ENCODE measurements at regions not wholly inside any gene's neighbourhood (a gene's known extent, or its start where the extent isn't known, plus 50 kb on each side); places are given as distances from the start of the nearest gene placed in this dataset.

DNA sequence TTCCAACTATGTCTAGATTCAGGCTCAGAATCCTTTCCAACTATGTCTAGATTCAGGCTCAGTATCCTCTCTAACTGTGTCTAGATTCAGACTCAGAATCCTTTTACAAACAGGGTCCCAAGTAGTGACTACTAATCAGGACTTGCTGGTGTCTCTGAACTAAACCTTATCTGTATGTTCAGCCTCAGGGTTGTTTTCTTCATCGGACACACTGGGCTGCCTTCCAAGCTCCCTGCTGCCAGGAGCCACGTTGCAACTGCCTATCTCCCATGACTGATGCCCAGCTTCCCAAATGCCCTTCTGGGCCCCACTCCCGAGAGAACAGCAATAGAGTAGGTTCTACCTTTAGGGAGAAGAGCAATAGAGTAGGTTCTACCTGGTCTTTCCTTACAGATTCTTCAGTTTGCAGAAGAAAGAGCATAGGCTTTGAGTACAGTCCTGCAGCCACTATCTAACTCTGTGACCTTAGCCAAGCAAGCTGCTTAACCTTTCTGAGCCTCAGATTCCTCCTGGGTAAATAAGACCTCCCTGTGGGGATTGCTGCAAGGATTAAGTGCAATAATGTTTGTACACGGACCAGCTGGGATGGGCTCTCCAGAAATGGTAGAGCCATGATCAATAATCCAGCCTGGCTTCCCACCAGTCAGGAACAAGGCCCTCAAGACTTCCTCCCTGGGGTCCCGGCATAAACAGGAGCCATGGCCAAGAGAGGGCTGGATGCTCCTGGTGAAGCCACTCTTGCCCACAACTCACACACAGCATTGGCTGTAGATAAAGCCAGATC lies 61.5 kb downstream of the ZIC5 start:
- H3K9ac ChIP-seq (ENCODE audit: control insufficient read depth, extremely low read depth, insufficient read depth, low read length) = no peak overlapping the region
- no peak overlapping the region for H3K4me3 ChIP-seq (ENCODE audit: control insufficient read depth in 2 of 3, extremely low read depth in 1 of 3, insufficient read depth in 2 of 3, low read depth in 1 of 3, low read length in 3 of 3)
- H4K20me1 ChIP-seq (ENCODE audit: control insufficient read depth, extremely low read depth, insufficient read depth, low read length) = no peaks in the 10 kb centered on the region
- no peak overlapping the region for H2AFZ ChIP-seq (ENCODE audit: control insufficient read depth, low read length)
- no peaks in the 10 kb centered on the region for H3K4me1 ChIP-seq (ENCODE audit: control insufficient read depth, extremely low read depth, insufficient read depth, low read length)
- dilution Hi-C loops (cut with MboI; ENCODE audit: extremely low pct_ligation_motif_present, low sequenced_read_pairs) = no loop called here
- H3K36me3 ChIP-seq (ENCODE audit: control insufficient read depth in 2 of 2, extremely low read depth in 1 of 2, insufficient read depth in 2 of 2, low read length in 2 of 2) = no peaks in the 10 kb centered on the region
- no peak for TF ChIP-seq EZH2 (IDR thresholded peaks at IDR 0.05; ENCODE audit: low read length)
- TF ChIP-seq, protein P1, sequence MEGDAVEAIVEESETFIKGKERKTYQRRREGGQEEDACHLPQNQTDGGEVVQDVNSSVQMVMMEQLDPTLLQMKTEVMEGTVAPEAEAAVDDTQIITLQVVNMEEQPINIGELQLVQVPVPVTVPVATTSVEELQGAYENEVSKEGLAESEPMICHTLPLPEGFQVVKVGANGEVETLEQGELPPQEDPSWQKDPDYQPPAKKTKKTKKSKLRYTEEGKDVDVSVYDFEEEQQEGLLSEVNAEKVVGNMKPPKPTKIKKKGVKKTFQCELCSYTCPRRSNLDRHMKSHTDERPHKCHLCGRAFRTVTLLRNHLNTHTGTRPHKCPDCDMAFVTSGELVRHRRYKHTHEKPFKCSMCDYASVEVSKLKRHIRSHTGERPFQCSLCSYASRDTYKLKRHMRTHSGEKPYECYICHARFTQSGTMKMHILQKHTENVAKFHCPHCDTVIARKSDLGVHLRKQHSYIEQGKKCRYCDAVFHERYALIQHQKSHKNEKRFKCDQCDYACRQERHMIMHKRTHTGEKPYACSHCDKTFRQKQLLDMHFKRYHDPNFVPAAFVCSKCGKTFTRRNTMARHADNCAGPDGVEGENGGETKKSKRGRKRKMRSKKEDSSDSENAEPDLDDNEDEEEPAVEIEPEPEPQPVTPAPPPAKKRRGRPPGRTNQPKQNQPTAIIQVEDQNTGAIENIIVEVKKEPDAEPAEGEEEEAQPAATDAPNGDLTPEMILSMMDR (optimal IDR thresholded peaks at IDR 0.05 in 1 of 3, IDR thresholded peaks at IDR 0.05 in 1 of 3, conservative IDR thresholded peaks at IDR 0.05 in 1 of 3; ENCODE audit: extremely low read depth in 1 of 3, insufficient read depth in 2 of 3, low read length in 3 of 3) = no peak
- FAIRE-seq (no peak), DNase-seq (ENCODE audit: low read depth, low spot score) (no peak)
- no peaks in the 10 kb centered on the region for H3K79me2 ChIP-seq (ENCODE audit: control insufficient read depth, insufficient read depth, low read length)
- peaks cover 2% of the 10 kb centered on the region for H3K27me3 ChIP-seq (ENCODE audit: control insufficient read depth, extremely low read depth, insufficient read depth, low read length)
- no peak overlapping the region for H3K27ac ChIP-seq (ENCODE audit: control insufficient read depth, insufficient read depth, low read length)
- H3K9me3 ChIP-seq (ENCODE audit: control insufficient read depth, low read depth, low read length) = no peaks in the 10 kb centered on the region
- no peaks in the 10 kb centered on the region for H3K9me1 ChIP-seq (ENCODE audit: control insufficient read depth, extremely low read depth, insufficient read depth, low read length)
- H3K4me2 ChIP-seq (ENCODE audit: control insufficient read depth, extremely low read depth, insufficient read depth, low read depth, low read length) = no peak overlapping the region

DNA sequence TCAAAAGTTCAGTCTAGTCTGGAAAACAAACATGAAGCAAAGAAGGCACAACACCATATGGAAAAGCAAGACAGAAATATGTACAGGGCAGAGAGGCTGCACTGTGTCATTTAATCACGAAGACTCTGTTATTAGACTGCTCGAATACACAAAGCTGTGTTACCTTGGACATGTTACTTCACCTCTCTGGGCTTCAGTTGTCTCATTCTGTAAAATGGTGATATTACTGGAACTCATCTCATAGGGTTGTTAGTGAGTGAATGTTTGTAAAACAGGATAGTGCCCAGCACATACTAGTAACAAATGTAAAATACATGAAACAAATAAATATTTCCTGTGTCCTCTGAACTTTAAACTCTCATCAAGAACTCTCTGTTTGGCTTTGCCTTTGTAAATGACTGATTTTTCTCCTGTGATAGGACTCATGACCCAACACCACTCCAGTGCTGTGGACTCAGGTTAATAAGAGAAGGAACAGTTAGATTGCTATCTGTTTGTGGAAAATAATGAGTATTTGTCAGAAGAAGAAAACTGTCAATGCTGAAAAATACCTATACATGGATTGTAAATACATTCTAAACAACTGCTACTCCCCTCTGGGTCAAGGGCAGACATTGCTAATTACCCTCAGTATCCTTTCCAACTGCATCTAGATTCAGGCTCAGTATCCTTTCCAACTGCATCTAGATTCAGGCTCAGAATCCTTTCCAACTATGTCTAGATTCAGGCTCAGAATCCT lies 62.3 kb downstream of the ZIC5 start:
- H4K20me1 ChIP-seq (ENCODE audit: control insufficient read depth, extremely low read depth, insufficient read depth, low read length) = no peaks in the 10 kb centered on the region
- dilution Hi-C loops (cut with MboI; ENCODE audit: extremely low pct_ligation_motif_present, low sequenced_read_pairs) = no loop called here
- no peak overlapping the region for H3K4me3 ChIP-seq (ENCODE audit: control insufficient read depth in 2 of 3, extremely low read depth in 1 of 3, insufficient read depth in 2 of 3, low read depth in 1 of 3, low read length in 3 of 3)
- H3K9ac ChIP-seq (ENCODE audit: control insufficient read depth, extremely low read depth, insufficient read depth, low read length) = no peak overlapping the region
- no peak overlapping the region for H2AFZ ChIP-seq (ENCODE audit: control insufficient read depth, low read length)
- H3K9me1 ChIP-seq (ENCODE audit: control insufficient read depth, extremely low read depth, insufficient read depth, low read length) = no peaks in the 10 kb centered on the region
- TF ChIP-seq, protein P1 (optimal IDR thresholded peaks at IDR 0.05 in 1 of 3, IDR thresholded peaks at IDR 0.05 in 1 of 3, conservative IDR thresholded peaks at IDR 0.05 in 1 of 3; ENCODE audit: extremely low read depth in 1 of 3, insufficient read depth in 2 of 3, low read length in 3 of 3) = no peak
- no peak for TF ChIP-seq EZH2 (IDR thresholded peaks at IDR 0.05; ENCODE audit: low read length)
- no peaks in the 10 kb centered on the region for H3K79me2 ChIP-seq (ENCODE audit: control insufficient read depth, insufficient read depth, low read length)
- no peaks in the 10 kb centered on the region for H3K9me3 ChIP-seq (ENCODE audit: control insufficient read depth, low read depth, low read length)
- no peak for DNase-seq (ENCODE audit: low read depth, low spot score)
- H3K4me1 ChIP-seq (ENCODE audit: control insufficient read depth, extremely low read depth, insufficient read depth, low read length) = no peaks in the 10 kb centered on the region
- no peak overlapping the region for H3K4me2 ChIP-seq (ENCODE audit: control insufficient read depth, extremely low read depth, insufficient read depth, low read depth, low read length)
- no peaks in the 10 kb centered on the region for H3K36me3 ChIP-seq (ENCODE audit: control insufficient read depth in 2 of 2, extremely low read depth in 1 of 2, insufficient read depth in 2 of 2, low read length in 2 of 2)
- H3K27ac ChIP-seq (ENCODE audit: control insufficient read depth, insufficient read depth, low read length) = no peak overlapping the region
- FAIRE-seq = no peak
- peaks cover 2% of the 10 kb centered on the region for H3K27me3 ChIP-seq (ENCODE audit: control insufficient read depth, extremely low read depth, insufficient read depth, low read length)
